ENCODE measurements at regions not wholly inside any gene's neighbourhood (a gene's known extent, or its start where the extent isn't known, plus 50 kb on each side); places are given as distances from the start of the nearest gene placed in this dataset.
"Not testable (repeated sequence)": the region's sequence is repeated elsewhere in the genome, so short reads cannot be mapped to it uniquely, and the experiment has no call there.

GRCh38 chr6:82442061-82442719 lies 78.6 kb downstream of the TPBG start:
- Histone ChIP-seq H3K4me1 (no peaks in the 10 kb centered on the region; the same call in 1 of the 2 replicates), H3K27me3 (no peaks in the 10 kb centered on the region), H3K4me3 (ENCODE audit: low read depth, low read length) (no peak overlapping the region), H3K9me3 (no peaks in the 10 kb centered on the region), H3K36me3 (no peaks in the 10 kb centered on the region)
- no peak for DNase-seq
- TF ChIP-seq, protein P1, sequence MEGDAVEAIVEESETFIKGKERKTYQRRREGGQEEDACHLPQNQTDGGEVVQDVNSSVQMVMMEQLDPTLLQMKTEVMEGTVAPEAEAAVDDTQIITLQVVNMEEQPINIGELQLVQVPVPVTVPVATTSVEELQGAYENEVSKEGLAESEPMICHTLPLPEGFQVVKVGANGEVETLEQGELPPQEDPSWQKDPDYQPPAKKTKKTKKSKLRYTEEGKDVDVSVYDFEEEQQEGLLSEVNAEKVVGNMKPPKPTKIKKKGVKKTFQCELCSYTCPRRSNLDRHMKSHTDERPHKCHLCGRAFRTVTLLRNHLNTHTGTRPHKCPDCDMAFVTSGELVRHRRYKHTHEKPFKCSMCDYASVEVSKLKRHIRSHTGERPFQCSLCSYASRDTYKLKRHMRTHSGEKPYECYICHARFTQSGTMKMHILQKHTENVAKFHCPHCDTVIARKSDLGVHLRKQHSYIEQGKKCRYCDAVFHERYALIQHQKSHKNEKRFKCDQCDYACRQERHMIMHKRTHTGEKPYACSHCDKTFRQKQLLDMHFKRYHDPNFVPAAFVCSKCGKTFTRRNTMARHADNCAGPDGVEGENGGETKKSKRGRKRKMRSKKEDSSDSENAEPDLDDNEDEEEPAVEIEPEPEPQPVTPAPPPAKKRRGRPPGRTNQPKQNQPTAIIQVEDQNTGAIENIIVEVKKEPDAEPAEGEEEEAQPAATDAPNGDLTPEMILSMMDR (IDR thresholded peaks at IDR 0.05; ENCODE audit: low read depth, low read length) = no peak

- H3K4me3 ChIP-seq (ENCODE audit: low read depth, low read length) = no peak overlapping the region
Observed at GRCh38 chr6:82458147-82458546, 94.5 kb downstream of the TPBG start.

GRCh38 chr6:82458705-82459104 lies 95.1 kb downstream of the TPBG start:
- no peak for DNase-seq
- Histone ChIP-seq H3K27me3 (no peaks in the 10 kb centered on the region), H3K4me3 (ENCODE audit: low read depth, low read length) (no peak overlapping the region), H3K9me3 (no peaks in the 10 kb centered on the region), H3K4me1 (no peaks in the 10 kb centered on the region), H3K36me3 (no peaks in the 10 kb centered on the region)
- TF ChIP-seq, protein P1 (IDR thresholded peaks at IDR 0.05; ENCODE audit: low read depth, low read length) = no peak

More at GRCh38 chr6:82458147-82458546, 94.5 kb downstream of the TPBG start:
- no peak for DNase-seq
- TF ChIP-seq, protein P1 (IDR thresholded peaks at IDR 0.05; ENCODE audit: low read depth, low read length) = no peak
- H3K9me3 ChIP-seq = no peaks in the 10 kb centered on the region
- H3K27me3 ChIP-seq = no peaks in the 10 kb centered on the region
- H3K4me1 ChIP-seq = no peaks in the 10 kb centered on the region
- H3K36me3 ChIP-seq = no peaks in the 10 kb centered on the region

DNA sequence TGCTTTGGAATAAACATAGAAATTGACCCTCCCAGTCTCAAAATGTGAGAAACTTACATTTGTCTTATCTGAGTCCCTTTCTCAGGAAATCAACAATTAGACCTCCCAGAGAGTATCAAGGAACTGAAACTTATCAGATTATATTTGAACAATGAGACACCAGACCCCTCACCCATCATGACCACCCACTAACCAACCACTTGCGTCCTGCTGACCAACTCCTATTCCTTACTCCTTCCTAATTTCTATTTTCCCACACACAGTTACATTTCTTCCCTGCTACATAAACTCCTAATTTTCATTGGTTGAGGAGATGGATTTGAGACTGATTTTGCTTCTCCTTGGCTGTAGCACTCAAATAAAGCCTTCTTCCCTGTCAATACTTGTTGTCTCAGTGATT lies 97.9 kb downstream of the TPBG start:
- H3K9me3 ChIP-seq = no peaks in the 10 kb centered on the region
- TF ChIP-seq, protein P1 (IDR thresholded peaks at IDR 0.05; ENCODE audit: low read depth, low read length) = no peak
- no peak for DNase-seq
- H3K27me3 ChIP-seq = no peaks in the 10 kb centered on the region
- no peak overlapping the region for H3K4me3 ChIP-seq (ENCODE audit: low read depth, low read length)
- H3K4me1 ChIP-seq = no peaks in the 10 kb centered on the region
- H3K36me3 ChIP-seq = no peaks in the 10 kb centered on the region

- no peaks in the 10 kb centered on the region for H3K36me3 ChIP-seq
- H3K4me1 ChIP-seq = no peaks in the 10 kb centered on the region
- H3K27me3 ChIP-seq = no peaks in the 10 kb centered on the region
- H3K9me3 ChIP-seq = no peaks in the 10 kb centered on the region; the same call in 1 of the 2 replicates
- TF ChIP-seq, protein P1 (IDR thresholded peaks at IDR 0.05; ENCODE audit: low read depth, low read length) = no peak
- H3K4me3 ChIP-seq (ENCODE audit: low read depth, low read length) = no peak overlapping the region
- no peak for DNase-seq
Observed at GRCh38 chr6:82467338-82467737, 103.7 kb downstream of the TPBG start.

DNA sequence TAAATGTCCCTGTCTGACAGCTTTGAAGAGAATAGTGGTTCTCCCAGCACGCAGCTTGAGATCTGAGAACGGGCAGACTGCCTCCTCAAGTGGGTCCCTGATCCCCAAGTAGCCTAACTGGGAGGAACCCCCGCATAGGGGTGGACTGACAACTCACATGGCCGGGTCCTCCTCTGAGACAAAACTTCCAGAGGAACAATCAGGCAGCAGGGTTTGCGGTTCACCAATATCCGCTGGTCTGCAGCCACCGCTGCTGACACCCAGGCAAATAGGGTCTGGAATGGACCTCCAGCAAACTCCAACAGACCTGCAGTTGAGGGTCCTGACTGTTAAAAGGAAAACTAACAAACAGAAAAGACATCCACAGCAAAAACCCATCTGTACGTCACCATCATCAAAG lies 106.5 kb downstream of the TPBG start:
- H3K36me3 ChIP-seq; H3K4me3 ChIP-seq (ENCODE audit: low read depth, low read length); H3K9me3 ChIP-seq; H3K4me1 ChIP-seq; H3K27me3 ChIP-seq; DNase-seq: not testable (repeated sequence)

DNA sequence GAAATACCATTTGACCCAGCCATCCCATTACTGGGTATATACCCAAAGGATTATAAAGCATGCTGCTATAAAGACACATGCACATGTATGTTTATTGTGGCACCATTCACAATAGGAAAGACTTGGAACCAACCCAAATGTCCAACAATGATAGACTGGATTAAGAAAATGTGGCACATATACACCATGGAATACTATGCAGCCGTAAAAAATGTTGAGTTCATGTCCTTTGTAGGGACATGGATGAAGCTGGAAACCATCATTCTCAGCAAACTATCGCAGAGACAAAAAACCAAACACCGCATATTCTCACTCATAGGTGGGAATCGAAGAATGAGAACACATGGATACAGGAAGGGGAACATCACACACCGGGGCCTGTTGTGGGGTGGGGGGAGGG lies 111.5 kb downstream of the TPBG start:
- not testable (repeated sequence) for DNase-seq

More for the DNA sequence above, 111.5 kb downstream of the TPBG start:
- H3K4me3 ChIP-seq (ENCODE audit: low read depth, low read length); H3K9me3 ChIP-seq; H3K4me1 ChIP-seq; H3K27me3 ChIP-seq; H3K36me3 ChIP-seq: not testable (repeated sequence)

Data from BE2C (cell line).